Keratinocyte (primary cell): ENCODE measurements at regions not wholly inside any gene's neighbourhood (a gene's known extent, or its start where the extent isn't known, plus 50 kb on each side); places are given as distances from the start of the nearest gene placed in this dataset.

Experiments used
- DNase-seq: peaks from one replicate; pipeline ENCODE4 v3.0.0-alpha.2; 2011; ENCODE audit warnings: low read depth, missing footprints, low spot score
- FAIRE-seq: peaks from 2 replicates; lab custom pipeline; 2011; peaks lifted over from hg19 to GRCh38; lab: Jason Lieb, UNC
- H2AFZ ChIP-seq: 2 replicates; pipeline ENCODE4 v1.6.0; 2012; ENCODE audit warnings: low read length, control low read depth, inconsistent platforms; ENCODE audit not compliant: control insufficient read depth
- H3K27ac ChIP-seq: 2 replicates; pipeline ENCODE4 v1.5.1; 2011; ENCODE audit warnings: low read length; ENCODE audit not compliant: control insufficient read depth, insufficient read depth
- H3K27me3 ChIP-seq: 3 replicates; pipeline ENCODE4 v1.6.0; 2011; ENCODE audit warnings: low read length; ENCODE audit not compliant: control insufficient read depth, insufficient read depth; ENCODE audit errors: extremely low read depth
- H3K36me3 ChIP-seq, 2 experiments: 2 replicates in 1 of 2; 3 replicates in 1 of 2; pipeline ENCODE4 v1.5.1; 2011; ENCODE audit warnings: low read length in 2 of 2, mild to moderate bottlenecking in 1 of 2; ENCODE audit not compliant: control insufficient read depth in 2 of 2, insufficient read depth in 2 of 2; ENCODE audit errors: extremely low read depth in 1 of 2
- H3K4me1 ChIP-seq: 3 replicates; pipeline ENCODE4 v1.5.1; 2011; ENCODE audit warnings: low read length; ENCODE audit not compliant: control insufficient read depth, insufficient read depth; ENCODE audit errors: extremely low read depth
- H3K4me2 ChIP-seq: 3 replicates; pipeline ENCODE4 v1.6.0; 2011; ENCODE audit warnings: low read depth, low read length; ENCODE audit not compliant: control insufficient read depth, insufficient read depth; ENCODE audit errors: extremely low read depth
- H3K4me3 ChIP-seq, 3 experiments: fragments of 200-600 bp in 1 of 3; sonication (generic) in 1 of 3; 2 replicates in 2 of 3; 3 replicates in 1 of 3; pipeline ENCODE4 v1.5.1; 2011 to 2016; ENCODE audit warnings: low read length in 3 of 3, mild to moderate bottlenecking in 3 of 3, control low read depth in 2 of 3, inconsistent platforms in 1 of 3, low read depth in 1 of 3, mixed read lengths in 1 of 3, mixed run types in 1 of 3, moderate library complexity in 1 of 3; ENCODE audit not compliant: control insufficient read depth in 2 of 3, insufficient read depth in 2 of 3; ENCODE audit errors: extremely low read depth in 1 of 3
- H3K79me2 ChIP-seq: 2 replicates; pipeline ENCODE4 v1.6.0; 2012; ENCODE audit warnings: low read length; ENCODE audit not compliant: control insufficient read depth, insufficient read depth
- H3K9ac ChIP-seq: 3 replicates; pipeline ENCODE4 v1.6.0; 2011; ENCODE audit warnings: low read length; ENCODE audit not compliant: control insufficient read depth, insufficient read depth; ENCODE audit errors: extremely low read depth
- H3K9me1 ChIP-seq: 3 replicates; pipeline ENCODE4 v1.6.0; 2011; ENCODE audit warnings: low read length; ENCODE audit not compliant: control insufficient read depth, insufficient read depth; ENCODE audit errors: extremely low read depth
- H3K9me3 ChIP-seq: 2 replicates; pipeline ENCODE4 v1.5.1; 2012; ENCODE audit warnings: low read depth, low read length; ENCODE audit not compliant: control insufficient read depth
- H4K20me1 ChIP-seq: 3 replicates; pipeline ENCODE4 v1.6.0; 2011; ENCODE audit warnings: low read length; ENCODE audit not compliant: control insufficient read depth, insufficient read depth; ENCODE audit errors: extremely low read depth
- CTCF ChIP-seq, 3 experiments: IDR thresholded peaks in 1 of 3; conservative IDR thresholded peaks in 1 of 3; optimal IDR thresholded peaks in 1 of 3; 2 replicates in 2 of 3; 3 replicates in 1 of 3; pipeline versions ENCODE3 to v1.5.1; 2011; ENCODE audit warnings: low read length in 3 of 3, mild to moderate bottlenecking in 3 of 3, moderate library complexity in 2 of 3, control low read depth in 1 of 3, inconsistent platforms in 1 of 3; ENCODE audit not compliant: insufficient read depth in 2 of 3; ENCODE audit errors: extremely low read depth in 1 of 3
- EZH2 ChIP-seq: IDR thresholded peaks from one replicate; pipeline ENCODE4 v1.6.1; 2012; ENCODE audit warnings: inconsistent platforms, mild to moderate bottlenecking, low read length, moderate library complexity
- dilution Hi-C: fragments of 300-500 bp; cut with MboI; formaldehyde crosslinking; loops from one replicate; pipeline ENCODE4 v1.7.0; 2020; ENCODE audit warnings: low sequenced_read_pairs; ENCODE audit not compliant: extremely low pct_ligation_motif_present

GRCh38 chr1:194159941-194160340 is 973.5 kb upstream of the B3GALT2 start:
- Histone ChIP-seq H3K9me3 (no peaks in the 10 kb centered on the region), H3K4me1 (no peaks in the 10 kb centered on the region), H3K9me1 (no peaks in the 10 kb centered on the region), H3K27ac (no peak overlapping the region), H3K36me3 (no peaks in the 10 kb centered on the region), H3K79me2 (no peaks in the 10 kb centered on the region), H2AFZ (no peak overlapping the region), H3K4me3 (no peak overlapping the region), H4K20me1 (no peaks in the 10 kb centered on the region), H3K4me2 (no peak overlapping the region), H3K9ac (no peak overlapping the region), H3K27me3 (no peaks in the 10 kb centered on the region)
- dilution Hi-C loops: no loop called here
- FAIRE-seq: no peak
- no peak for DNase-seq
- TF ChIP-seq CTCF (optimal IDR thresholded peaks at IDR 0.05 in 1 of 3, IDR thresholded peaks at IDR 0.05 in 1 of 3, conservative IDR thresholded peaks at IDR 0.05 in 1 of 3; ENCODE audit: extremely low read depth in 1 of 3, insufficient read depth in 2 of 3, low read length in 3 of 3): peak in 2 of 3 experiments; percentile 18 to 22
- no peak for TF ChIP-seq EZH2

- no peaks in the 10 kb centered on the region for H3K9me1 ChIP-seq
- no peak overlapping the region for H3K27ac ChIP-seq
- no peak overlapping the region for H3K4me3 ChIP-seq
- no peak for TF ChIP-seq CTCF (optimal IDR thresholded peaks at IDR 0.05 in 1 of 3, IDR thresholded peaks at IDR 0.05 in 1 of 3, conservative IDR thresholded peaks at IDR 0.05 in 1 of 3; ENCODE audit: extremely low read depth in 1 of 3, insufficient read depth in 2 of 3, low read length in 3 of 3)
- TF ChIP-seq EZH2: no peak
- dilution Hi-C loops: no loop called here
- no peaks in the 10 kb centered on the region for H3K27me3 ChIP-seq
- DNase-seq (no peak), FAIRE-seq (no peak)
- no peaks in the 10 kb centered on the region for H3K9me3 ChIP-seq
- H3K9ac ChIP-seq: no peak overlapping the region
- H3K4me2 ChIP-seq: no peak overlapping the region
- no peaks in the 10 kb centered on the region for H3K4me1 ChIP-seq
- H2AFZ ChIP-seq: no peak overlapping the region
- no peaks in the 10 kb centered on the region for H3K36me3 ChIP-seq
- H4K20me1 ChIP-seq: no peaks in the 10 kb centered on the region
- H3K79me2 ChIP-seq: no peaks in the 10 kb centered on the region
Measured at GRCh38 chr1:194155962-194156361, 969.5 kb upstream of the B3GALT2 start.
